Activated CD4-positive, alpha-beta T cell treated with anti-CD3 and anti-CD28 coated beads, Interleukin-2, amount 10 ng/mL, durations not matched to agents 24 days and 14 days (primary cell): ENCODE measurements at regions not wholly inside any gene's neighbourhood (a gene's known extent, or its start where the extent isn't known, plus 50 kb on each side); places are given as distances from the start of the nearest gene placed in this dataset.

Experiments
- DNase-seq: peaks from one replicate; pipeline ENCODE4 v3.0.0; 2022
- H3K27ac Mint-ChIP-seq: one replicate; pipeline ENCODE4 v1.8.0; 2022; ENCODE audit warnings: mild to moderate bottlenecking, mixed read lengths
- H3K27me3 Mint-ChIP-seq: one replicate; pipeline ENCODE4 v1.8.0; 2022; ENCODE audit warnings: mixed read lengths
- H3K36me3 Mint-ChIP-seq: one replicate; pipeline ENCODE4 v1.8.0; 2022; ENCODE audit warnings: low read depth, mild to moderate bottlenecking, mixed read lengths
- H3K4me1 Mint-ChIP-seq: one replicate; pipeline ENCODE4 v1.8.0; 2021; ENCODE audit warnings: mixed read lengths
- H3K4me3 Mint-ChIP-seq: one replicate; pipeline ENCODE4 v1.8.0; 2022; ENCODE audit warnings: mild to moderate bottlenecking, moderate library complexity, mixed read lengths
- H3K9me3 Mint-ChIP-seq: one replicate; pipeline ENCODE4 v1.8.0; 2021; ENCODE audit warnings: mixed read lengths
- intact Hi-C: fragments of 100-400 bp; cut with micrococcal nuclease; formaldehyde crosslinking; loops from one replicate; pipeline ENCODE4 v1.15.1; 2023

GRCh38 chr16:48877946-48878345, 268.0 kb upstream of the N4BP1 start:
- no peaks in the 10 kb centered on the region for H3K9me3 Mint-ChIP-seq
- H3K4me3 Mint-ChIP-seq: no peak overlapping the region
- intact Hi-C loops: no loop called here
- no peak for DNase-seq
- H3K27ac Mint-ChIP-seq: no peak overlapping the region
- H3K36me3 Mint-ChIP-seq: no peaks in the 10 kb centered on the region
- H3K4me1 Mint-ChIP-seq: no peaks in the 10 kb centered on the region
- no peaks in the 10 kb centered on the region for H3K27me3 Mint-ChIP-seq

GRCh38 chr16:48870141-48870540, 260.2 kb upstream of the N4BP1 start:
- Mint-ChIP-seq H3K27me3 (no peaks in the 10 kb centered on the region), H3K27ac (no peak overlapping the region)

GRCh38 chr16:48865520-48865919, 255.5 kb upstream of the N4BP1 start:
- Mint-ChIP-seq H3K27ac (no peak overlapping the region), H3K4me3 (no peak overlapping the region), H3K27me3 (no peaks in the 10 kb centered on the region), H3K9me3 (no peaks in the 10 kb centered on the region), H3K4me1 (no peaks in the 10 kb centered on the region), H3K36me3 (no peaks in the 10 kb centered on the region)
- intact Hi-C loops: no loop called here
- DNase-seq: no peak

More at GRCh38 chr16:48870141-48870540, 260.2 kb upstream of the N4BP1 start:
- Mint-ChIP-seq H3K36me3 (no peaks in the 10 kb centered on the region), H3K4me3 (no peak overlapping the region), H3K4me1 (no peaks in the 10 kb centered on the region), H3K9me3 (no peaks in the 10 kb centered on the region)
- intact Hi-C loops: no loop called here
- DNase-seq: no peak

- Mint-ChIP-seq H3K4me1 (no peaks in the 10 kb centered on the region), H3K27me3 (no peaks in the 10 kb centered on the region), H3K4me3 (no peak overlapping the region), H3K9me3 (no peaks in the 10 kb centered on the region), H3K36me3 (no peaks in the 10 kb centered on the region), H3K27ac (no peak overlapping the region)
- intact Hi-C loops: no loop called here
- DNase-seq: no peak
Observed at GRCh38 chr16:48864055-48864454, 254.1 kb upstream of the N4BP1 start.

GRCh38 chr16:48862087-48862532, 252.1 kb upstream of the N4BP1 start:
- Mint-ChIP-seq H3K4me3 (no peak overlapping the region), H3K9me3 (no peaks in the 10 kb centered on the region), H3K27ac (no peak overlapping the region), H3K27me3 (no peaks in the 10 kb centered on the region), H3K36me3 (no peaks in the 10 kb centered on the region), H3K4me1 (no peaks in the 10 kb centered on the region)
- no peak for DNase-seq
- intact Hi-C loops: no loop called here

GRCh38 chr16:48860341-48860740, 250.4 kb upstream of the N4BP1 start:
- Mint-ChIP-seq H3K36me3 (no peaks in the 10 kb centered on the region), H3K27ac (no peak overlapping the region), H3K4me1 (no peaks in the 10 kb centered on the region), H3K9me3 (no peaks in the 10 kb centered on the region), H3K4me3 (no peak overlapping the region), H3K27me3 (no peaks in the 10 kb centered on the region)
- intact Hi-C loops: no loop called here
- no peak for DNase-seq

GRCh38 chr16:48852951-48853350, 243.0 kb upstream of the N4BP1 start:
- H3K9me3 Mint-ChIP-seq: no peaks in the 10 kb centered on the region
- DNase-seq: no peak
- no peak overlapping the region for H3K4me3 Mint-ChIP-seq
- no peaks in the 10 kb centered on the region for H3K36me3 Mint-ChIP-seq
- H3K4me1 Mint-ChIP-seq: no peaks in the 10 kb centered on the region
- H3K27ac Mint-ChIP-seq: no peak overlapping the region
- intact Hi-C loops: no loop called here
- H3K27me3 Mint-ChIP-seq: no peaks in the 10 kb centered on the region

GRCh38 chr16:48852458-48852857, 242.5 kb upstream of the N4BP1 start:
- Mint-ChIP-seq H3K4me1 (no peaks in the 10 kb centered on the region), H3K4me3 (no peak overlapping the region), H3K9me3 (no peaks in the 10 kb centered on the region), H3K27me3 (no peaks in the 10 kb centered on the region), H3K27ac (no peak overlapping the region), H3K36me3 (no peaks in the 10 kb centered on the region)
- DNase-seq: no peak
- intact Hi-C loops: no loop called here

GRCh38 chr16:48850097-48850770, 240.3 kb upstream of the N4BP1 start:
- intact Hi-C loops: no loop called here
- no peak for DNase-seq
- no peaks in the 10 kb centered on the region for H3K9me3 Mint-ChIP-seq
- H3K36me3 Mint-ChIP-seq: no peaks in the 10 kb centered on the region
- H3K27me3 Mint-ChIP-seq: no peaks in the 10 kb centered on the region
- H3K4me3 Mint-ChIP-seq: no peak overlapping the region
- no peak overlapping the region for H3K27ac Mint-ChIP-seq
- no peaks in the 10 kb centered on the region for H3K4me1 Mint-ChIP-seq

GRCh38 chr16:48846277-48846676, 236.3 kb upstream of the N4BP1 start:
- Mint-ChIP-seq H3K4me1 (no peaks in the 10 kb centered on the region), H3K9me3 (no peaks in the 10 kb centered on the region), H3K27me3 (no peaks in the 10 kb centered on the region), H3K4me3 (no peak overlapping the region), H3K36me3 (no peaks in the 10 kb centered on the region), H3K27ac (no peak overlapping the region)
- DNase-seq: no peak
- intact Hi-C loops: no loop called here

- Mint-ChIP-seq H3K36me3 (no peaks in the 10 kb centered on the region), H3K27me3 (no peaks in the 10 kb centered on the region), H3K4me3 (no peak overlapping the region), H3K4me1 (no peaks in the 10 kb centered on the region), H3K27ac (no peak overlapping the region), H3K9me3 (no peaks in the 10 kb centered on the region)
- intact Hi-C loops: no loop called here
- no peak for DNase-seq
Observed at GRCh38 chr16:48845261-48845660, 235.3 kb upstream of the N4BP1 start.

- H3K36me3 Mint-ChIP-seq: no peaks in the 10 kb centered on the region
- intact Hi-C loops: no loop called here
- H3K4me1 Mint-ChIP-seq: no peaks in the 10 kb centered on the region
- no peaks in the 10 kb centered on the region for H3K9me3 Mint-ChIP-seq
- H3K4me3 Mint-ChIP-seq: no peak overlapping the region
- DNase-seq: no peak
- no peak overlapping the region for H3K27ac Mint-ChIP-seq
- H3K27me3 Mint-ChIP-seq: no peaks in the 10 kb centered on the region
Observed at GRCh38 chr16:48838349-48838748, 228.4 kb upstream of the N4BP1 start.

GRCh38 chr16:48836636-48837035, 226.7 kb upstream of the N4BP1 start:
- H3K9me3 Mint-ChIP-seq: no peaks in the 10 kb centered on the region
- intact Hi-C loops: no loop called here
- no peak for DNase-seq
- no peak overlapping the region for H3K27ac Mint-ChIP-seq
- H3K4me3 Mint-ChIP-seq: no peak overlapping the region
- no peaks in the 10 kb centered on the region for H3K27me3 Mint-ChIP-seq
- H3K4me1 Mint-ChIP-seq: no peaks in the 10 kb centered on the region
- H3K36me3 Mint-ChIP-seq: no peaks in the 10 kb centered on the region

GRCh38 chr16:48836067-48836466, 226.1 kb upstream of the N4BP1 start:
- Mint-ChIP-seq H3K4me1 (no peaks in the 10 kb centered on the region), H3K27ac (no peak overlapping the region), H3K4me3 (no peak overlapping the region), H3K9me3 (no peaks in the 10 kb centered on the region), H3K27me3 (no peaks in the 10 kb centered on the region), H3K36me3 (no peaks in the 10 kb centered on the region)
- intact Hi-C loops: no loop called here
- DNase-seq: no peak

- Mint-ChIP-seq H3K27ac (no peak overlapping the region), H3K36me3 (no peaks in the 10 kb centered on the region), H3K4me1 (no peaks in the 10 kb centered on the region), H3K9me3 (no peaks in the 10 kb centered on the region), H3K4me3 (no peak overlapping the region), H3K27me3 (no peaks in the 10 kb centered on the region)
- no peak for DNase-seq
- intact Hi-C loops: no loop called here
Observed at GRCh38 chr16:48834576-48834975, 224.6 kb upstream of the N4BP1 start.
